Nephron (organoid): ENCODE measurements at regions not wholly inside any gene's neighbourhood (a gene's known extent, or its start where the extent isn't known, plus 50 kb on each side); places are given as distances from the start of the nearest gene placed in this dataset.

Experiments
- H3K27ac Mint-ChIP-seq, 3 experiments: 2 replicates each; pipeline ENCODE4 v1.8.0; 2020; ENCODE audit warnings: mixed read lengths in 3 of 3, mild to moderate bottlenecking in 2 of 3, moderate library complexity in 1 of 3
- H3K27me3 Mint-ChIP-seq: 2 replicates; pipeline ENCODE4 v1.8.0; 2021; ENCODE audit warnings: low read depth, mild to moderate bottlenecking, moderate library complexity, mixed read lengths
- H3K36me3 Mint-ChIP-seq: 2 replicates; pipeline ENCODE4 v1.8.0; 2020; ENCODE audit warnings: low read depth, mixed read lengths
- H3K4me1 Mint-ChIP-seq: 2 replicates; pipeline ENCODE4 v1.8.0; 2020; ENCODE audit warnings: mixed read lengths
- H3K4me3 Mint-ChIP-seq, 3 experiments: 2 replicates each; pipeline ENCODE4 v1.8.0; 2020; ENCODE audit warnings: mild to moderate bottlenecking in 3 of 3, mixed read lengths in 3 of 3, moderate library complexity in 2 of 3
- H3K9me3 Mint-ChIP-seq: 2 replicates; pipeline ENCODE4 v1.8.0; 2020; ENCODE audit warnings: mixed read lengths
- TF ChIP-seq, protein P1 (sequence below), 3 experiments: fragments of 200-600 bp; sonication (generic); IDR thresholded peaks; one replicate each; pipeline ENCODE4 v1.5.0; 2021; ENCODE audit warnings: antibody characterized with exemption in 3 of 3; ENCODE audit not compliant: unreplicated experiment in 3 of 3

- Mint-ChIP-seq H3K9me3 (no peaks in the 10 kb centered on the region), H3K36me3 (no peaks in the 10 kb centered on the region), H3K4me3 (no peak overlapping the region), H3K4me1 (no peaks in the 10 kb centered on the region), H3K27ac (no peak overlapping the region), H3K27me3 (no peaks in the 10 kb centered on the region)
- TF ChIP-seq, protein P1, sequence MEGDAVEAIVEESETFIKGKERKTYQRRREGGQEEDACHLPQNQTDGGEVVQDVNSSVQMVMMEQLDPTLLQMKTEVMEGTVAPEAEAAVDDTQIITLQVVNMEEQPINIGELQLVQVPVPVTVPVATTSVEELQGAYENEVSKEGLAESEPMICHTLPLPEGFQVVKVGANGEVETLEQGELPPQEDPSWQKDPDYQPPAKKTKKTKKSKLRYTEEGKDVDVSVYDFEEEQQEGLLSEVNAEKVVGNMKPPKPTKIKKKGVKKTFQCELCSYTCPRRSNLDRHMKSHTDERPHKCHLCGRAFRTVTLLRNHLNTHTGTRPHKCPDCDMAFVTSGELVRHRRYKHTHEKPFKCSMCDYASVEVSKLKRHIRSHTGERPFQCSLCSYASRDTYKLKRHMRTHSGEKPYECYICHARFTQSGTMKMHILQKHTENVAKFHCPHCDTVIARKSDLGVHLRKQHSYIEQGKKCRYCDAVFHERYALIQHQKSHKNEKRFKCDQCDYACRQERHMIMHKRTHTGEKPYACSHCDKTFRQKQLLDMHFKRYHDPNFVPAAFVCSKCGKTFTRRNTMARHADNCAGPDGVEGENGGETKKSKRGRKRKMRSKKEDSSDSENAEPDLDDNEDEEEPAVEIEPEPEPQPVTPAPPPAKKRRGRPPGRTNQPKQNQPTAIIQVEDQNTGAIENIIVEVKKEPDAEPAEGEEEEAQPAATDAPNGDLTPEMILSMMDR (IDR thresholded peaks at IDR 0.05; ENCODE audit: unreplicated experiment in 3 of 3): no peak
These were observed 1279.9 kb upstream of the NRXN1 start for GRCh38 chr2:52311862-52312261.

GRCh38 chr2:52308156-52308555 is 1276.2 kb upstream of the NRXN1 start:
- H3K27me3 Mint-ChIP-seq: no peaks in the 10 kb centered on the region
- no peaks in the 10 kb centered on the region for H3K36me3 Mint-ChIP-seq
- H3K4me1 Mint-ChIP-seq: no peaks in the 10 kb centered on the region
- no peak overlapping the region for H3K27ac Mint-ChIP-seq
- TF ChIP-seq, protein P1 (IDR thresholded peaks at IDR 0.05; ENCODE audit: unreplicated experiment in 3 of 3): no peak
- H3K9me3 Mint-ChIP-seq: peaks cover 7% of the 10 kb centered on the region
- H3K4me3 Mint-ChIP-seq: no peak overlapping the region

DNA sequence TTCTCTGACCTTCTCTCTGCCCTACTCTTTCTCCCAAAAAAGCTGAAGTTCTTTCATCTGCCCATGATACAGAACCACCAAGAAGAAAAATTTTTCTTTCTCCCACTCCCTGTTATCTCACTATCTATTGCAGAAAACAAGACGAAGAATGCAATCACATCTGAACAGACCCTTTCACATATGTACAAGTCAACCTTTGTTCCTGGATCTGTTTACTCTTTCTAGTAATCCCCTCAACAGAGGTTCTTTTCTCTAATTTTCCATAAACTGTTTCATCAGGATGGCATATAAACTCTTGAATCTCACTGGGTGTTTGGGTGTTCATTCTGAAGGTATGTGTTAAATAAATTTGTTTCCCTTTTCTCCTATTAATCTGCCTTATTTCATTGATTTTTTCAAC is 1262.7 kb upstream of the NRXN1 start:
- Mint-ChIP-seq H3K4me1 (no peaks in the 10 kb centered on the region), H3K27me3 (no peaks in the 10 kb centered on the region), H3K36me3 (no peaks in the 10 kb centered on the region), H3K9me3 (peaks cover 12% of the 10 kb centered on the region), H3K27ac (no peak overlapping the region), H3K4me3 (no peak overlapping the region)
- TF ChIP-seq, protein P1 (IDR thresholded peaks at IDR 0.05; ENCODE audit: unreplicated experiment in 3 of 3): no peak

- Mint-ChIP-seq H3K27me3 (no peaks in the 10 kb centered on the region), H3K36me3 (no peaks in the 10 kb centered on the region), H3K4me1 (peaks cover 4% of the 10 kb centered on the region), H3K9me3 (no peaks in the 10 kb centered on the region), H3K27ac (no peak overlapping the region), H3K4me3 (no peak overlapping the region)
- TF ChIP-seq, protein P1 (IDR thresholded peaks at IDR 0.05; ENCODE audit: unreplicated experiment in 3 of 3): no peak
These were observed 1260.9 kb upstream of the NRXN1 start for GRCh38 chr2:52292801-52293200.

- H3K27me3 Mint-ChIP-seq: no peaks in the 10 kb centered on the region
- TF ChIP-seq, protein P1 (IDR thresholded peaks at IDR 0.05; ENCODE audit: unreplicated experiment in 3 of 3): no peak
- no peak overlapping the region for H3K27ac Mint-ChIP-seq
- no peaks in the 10 kb centered on the region for H3K36me3 Mint-ChIP-seq
- H3K4me1 Mint-ChIP-seq: peaks cover 4% of the 10 kb centered on the region
- H3K9me3 Mint-ChIP-seq: no peaks in the 10 kb centered on the region
- no peak overlapping the region for H3K4me3 Mint-ChIP-seq
These were observed 1257.8 kb upstream of the NRXN1 start for GRCh38 chr2:52289741-52290140.

DNA sequence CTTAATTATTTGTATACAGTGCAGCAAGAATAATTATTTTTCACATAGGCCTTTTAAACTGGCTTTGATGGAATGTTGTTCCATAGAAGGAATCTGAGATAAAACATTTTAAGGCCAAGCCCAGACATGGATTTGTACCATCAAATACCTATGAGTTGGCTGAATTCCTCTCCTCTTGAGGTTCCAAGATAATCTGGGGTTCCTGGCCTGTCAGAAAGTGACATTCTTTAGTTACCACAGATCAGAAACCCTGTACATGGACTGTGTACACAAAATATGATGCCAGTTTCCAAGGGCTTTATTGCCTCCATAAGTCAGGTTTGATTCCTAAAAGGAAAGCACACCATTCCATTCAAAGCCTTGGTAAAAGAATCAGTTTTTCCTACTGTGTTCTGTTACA is 1256.7 kb upstream of the NRXN1 start:
- no peaks in the 10 kb centered on the region for H3K9me3 Mint-ChIP-seq
- no peak overlapping the region for H3K4me3 Mint-ChIP-seq
- H3K27me3 Mint-ChIP-seq: peaks cover 3% of the 10 kb centered on the region
- H3K27ac Mint-ChIP-seq: no peak overlapping the region
- TF ChIP-seq, protein P1 (IDR thresholded peaks at IDR 0.05; ENCODE audit: unreplicated experiment in 3 of 3): no peak
- H3K36me3 Mint-ChIP-seq: no peaks in the 10 kb centered on the region
- peaks cover 4% of the 10 kb centered on the region for H3K4me1 Mint-ChIP-seq
